ENCODE measurements at regions not wholly inside any gene's neighbourhood (a gene's known extent, or its start where the extent isn't known, plus 50 kb on each side); places are given as distances from the start of the nearest gene placed in this dataset.

- TF ChIP-seq E2F4 (CRISPR knock-in tag; IDR thresholded peaks at IDR 0.05; ENCODE audit: borderline replicate concordance, low read depth) (no peak), TCF7 (CRISPR knock-in tag; IDR thresholded peaks at IDR 0.05; ENCODE audit: low read depth) (no peak), USF1 (CRISPR knock-in tag; IDR thresholded peaks at IDR 0.05) (no peak), ATF3 (CRISPR knock-in tag; conservative IDR thresholded peaks at IDR 0.05) (no peak), CREB1 (CRISPR knock-in tag; IDR thresholded peaks at IDR 0.05) (no peak), OVOL2 (CRISPR knock-in tag; IDR thresholded peaks at IDR 0.05; ENCODE audit: borderline replicate concordance) (no peak), TEAD1 (CRISPR knock-in tag; IDR thresholded peaks at IDR 0.05) (no peak), FOXK1 (CRISPR knock-in tag; IDR thresholded peaks at IDR 0.05) (no peak), JUN (CRISPR knock-in tag; IDR thresholded peaks at IDR 0.05) (no peak), SMAD3 (CRISPR knock-in tag; IDR thresholded peaks at IDR 0.05; ENCODE audit: borderline replicate concordance) (no peak), ZBTB43 (CRISPR knock-in tag; IDR thresholded peaks at IDR 0.05) (no peak), ATF1 (CRISPR knock-in tag; IDR thresholded peaks at IDR 0.05) (no peak)
- POLR2A ChIA-PET, result no interaction called here
Observed at GRCh38 chr14:104404922-104405321, 174.6 kb upstream of the C14orf180 start.

GRCh38 chr14:104405360-104406226, 174.0 kb upstream of the C14orf180 start:
- DNase-seq (ENCODE audit: low spot score) (no peak), ATAC-seq (no peak)
- Mint-ChIP-seq H3K27me3 (ENCODE audit: low read depth) (no peaks in the 10 kb centered on the region; the same call in 1 of the 2 replicates), H3K9me3 (peaks cover 16% of the 10 kb centered on the region), H3K27ac (no peak overlapping the region), H3K36me3 (peaks cover 13% of the 10 kb centered on the region), H3K4me1 (peaks cover 24% of the 10 kb centered on the region), H3K4me3 (no peak overlapping the region)
- ChIA-PET POLR2A (no interaction called here), CTCF (no interaction called here)
- TF ChIP-seq NR2C2 (CRISPR knock-in tag; IDR thresholded peaks at IDR 0.05), result no peak
- TF ChIP-seq ZNF232 (CRISPR knock-in tag; IDR thresholded peaks at IDR 0.05), result no peak
- no peak for TF ChIP-seq SOX15 (CRISPR knock-in tag; IDR thresholded peaks at IDR 0.05)
- no peak for TF ChIP-seq ATF6 (CRISPR knock-in tag; IDR thresholded peaks at IDR 0.05)
- TF ChIP-seq ZNF281 (CRISPR knock-in tag; IDR thresholded peaks at IDR 0.05), result no peak
- no peak for TF ChIP-seq ZNF416 (CRISPR knock-in tag; IDR thresholded peaks at IDR 0.05)
- TF ChIP-seq ZNF512 (CRISPR knock-in tag; IDR thresholded peaks at IDR 0.05; ENCODE audit: borderline replicate concordance), result no peak
- TF ChIP-seq STAT6 (CRISPR knock-in tag; conservative IDR thresholded peaks at IDR 0.05; ENCODE audit: low read depth), result no peak
- no peak for TF ChIP-seq USF1 (CRISPR knock-in tag; IDR thresholded peaks at IDR 0.05)

More at GRCh38 chr14:104404922-104405321, 174.6 kb upstream of the C14orf180 start:
- no peak for DNase-seq (ENCODE audit: low spot score)
- Mint-ChIP-seq H3K27ac (no peak overlapping the region), H3K9me3 (peaks cover 13% of the 10 kb centered on the region), H3K4me1 (peaks cover 25% of the 10 kb centered on the region), H3K36me3 (peaks cover 13% of the 10 kb centered on the region), H3K4me3 (no peak overlapping the region), H3K27me3 (ENCODE audit: low read depth) (no peaks in the 10 kb centered on the region)
- CTCF ChIA-PET, result interaction anchor here (0.6 kb wide), 2 partner anchors 13 to 539 kb away, joined by 3 to 4 read pairs; no protein-coding TSS in a partner anchor
- ATAC-seq, result no peak

All from WTC11 (cell line).